H9 (cell line): ENCODE measurements at regions not wholly inside any gene's neighbourhood (a gene's known extent, or its start where the extent isn't known, plus 50 kb on each side); places are given as distances from the start of the nearest gene placed in this dataset.

Experiments used
- DNase-seq: peaks from one replicate; pipeline ENCODE4 v3.0.0-alpha.2; 2017
- H2AFZ ChIP-seq: one replicate; pipeline ENCODE4 v1.6.1; 2013; ENCODE audit warnings: mild to moderate bottlenecking, low read length, control low read depth, moderate library complexity
- H2AK5ac ChIP-seq: 2 replicates; pipeline ENCODE4 v1.6.1; 2013; ENCODE audit warnings: low read length, control low read depth, mixed read lengths; ENCODE audit not compliant: insufficient read length
- H2BK120ac ChIP-seq: one replicate; pipeline ENCODE4 v1.6.1; 2013; ENCODE audit warnings: low read depth, mild to moderate bottlenecking, low read length, control low read depth, inconsistent platforms; ENCODE audit not compliant: poor library complexity, severe bottlenecking
- H2BK12ac ChIP-seq: 2 replicates; pipeline ENCODE4 v1.6.1; 2013; ENCODE audit warnings: low read length, control low read depth, mixed read lengths, low read depth; ENCODE audit not compliant: insufficient read length
- H2BK15ac ChIP-seq: 2 replicates; pipeline ENCODE4 v1.6.1; 2013; ENCODE audit warnings: low read depth, low read length, control low read depth
- H2BK20ac ChIP-seq: one replicate; pipeline ENCODE4 v1.6.1; 2013; ENCODE audit warnings: low read depth, mild to moderate bottlenecking, low read length, control low read depth, inconsistent platforms; ENCODE audit not compliant: poor library complexity, severe bottlenecking
- H2BK5ac ChIP-seq: 2 replicates; pipeline ENCODE4 v1.6.1; 2013; ENCODE audit warnings: low read length, control low read depth, mixed read lengths; ENCODE audit not compliant: insufficient read length
- H3K14ac ChIP-seq: 2 replicates; pipeline ENCODE4 v1.6.1; 2013; ENCODE audit warnings: low read length, control low read depth; ENCODE audit not compliant: insufficient read depth
- H3K18ac ChIP-seq: 2 replicates; pipeline ENCODE4 v1.6.1; 2013; ENCODE audit warnings: low read depth, mild to moderate bottlenecking, mixed read lengths, low read length, control low read depth; ENCODE audit not compliant: insufficient read length
- H3K23ac ChIP-seq: 2 replicates; pipeline ENCODE4 v1.6.1; 2013; ENCODE audit warnings: low read length, control low read depth, mixed read lengths, low read depth; ENCODE audit not compliant: insufficient read length
- H3K23me2 ChIP-seq: 2 replicates; pipeline ENCODE4 v1.6.1; 2013; ENCODE audit warnings: low read depth, mild to moderate bottlenecking, mixed read lengths, low read length, control low read depth; ENCODE audit not compliant: insufficient read length, poor library complexity, severe bottlenecking
- H3K27ac ChIP-seq: 2 replicates; pipeline ENCODE4 v1.5.1; 2013; ENCODE audit warnings: low read length, control low read depth, mixed read lengths, low read depth; ENCODE audit not compliant: insufficient read length
- H3K27me3 ChIP-seq: 2 replicates; pipeline ENCODE4 v1.6.1; 2013; ENCODE audit warnings: low read length, control low read depth, inconsistent platforms; ENCODE audit not compliant: insufficient read depth
- H3K4ac ChIP-seq: 2 replicates; pipeline ENCODE4 v1.6.1; 2013; ENCODE audit warnings: low read depth, mild to moderate bottlenecking, control low read depth, inconsistent platforms, low read length, moderate library complexity
- H3K4me1 ChIP-seq: 2 replicates; pipeline ENCODE4 v1.6.1; 2013; ENCODE audit warnings: low read length, control low read depth, inconsistent platforms; ENCODE audit not compliant: insufficient read depth
- H3K4me2 ChIP-seq: 2 replicates; pipeline ENCODE4 v1.6.1; 2013; ENCODE audit warnings: low read length, control low read depth, mixed read lengths; ENCODE audit not compliant: insufficient read length, insufficient read depth
- H3K56ac ChIP-seq: 2 replicates; pipeline ENCODE4 v1.6.1; 2013; ENCODE audit warnings: low read depth, mild to moderate bottlenecking, mixed read lengths, low read length, control low read depth; ENCODE audit not compliant: insufficient read length
- H3K79me1 ChIP-seq: 2 replicates; pipeline ENCODE4 v1.6.1; 2013; ENCODE audit warnings: low read depth, mild to moderate bottlenecking, moderate library complexity, low read length, control low read depth, inconsistent platforms; ENCODE audit not compliant: insufficient read depth, poor library complexity, severe bottlenecking
- H3K79me2 ChIP-seq: 2 replicates; pipeline ENCODE4 v1.6.1; 2013; ENCODE audit warnings: low read length, control low read depth, inconsistent platforms; ENCODE audit not compliant: insufficient read depth
- H3K9ac ChIP-seq: 2 replicates; pipeline ENCODE4 v1.6.1; 2013; ENCODE audit warnings: low read length, control low read depth, mixed read lengths; ENCODE audit not compliant: insufficient read length; ENCODE audit errors: extremely low read depth
- H3K9me3 ChIP-seq: one replicate; pipeline ENCODE4 v1.6.1; 2013; ENCODE audit warnings: low read depth, low read length, inconsistent platforms; ENCODE audit not compliant: control insufficient read depth
- H3T11ph ChIP-seq: one replicate; pipeline ENCODE4 v1.6.1; 2013; ENCODE audit warnings: mild to moderate bottlenecking, low read length, control low read depth, inconsistent platforms
- H4K20me1 ChIP-seq: one replicate; pipeline ENCODE4 v1.6.1; 2013; ENCODE audit not compliant: control insufficient read depth, insufficient read length, insufficient read depth
- H4K5ac ChIP-seq: 2 replicates; pipeline ENCODE4 v1.6.1; 2013; ENCODE audit warnings: low read depth, mild to moderate bottlenecking, mixed read lengths, low read length, control low read depth; ENCODE audit not compliant: insufficient read length
- H4K8ac ChIP-seq: replicated peaks from 2 replicates; pipeline ENCODE4 v1.6.1; 2013; ENCODE audit warnings: low read length, control low read depth, mixed read lengths, low read depth; ENCODE audit not compliant: insufficient read length
- H4K91ac ChIP-seq: 2 replicates; pipeline ENCODE4 v1.6.1; 2013; ENCODE audit warnings: low read depth, mild to moderate bottlenecking, moderate library complexity, mixed read lengths, low read length, control low read depth; ENCODE audit not compliant: insufficient read length
- H3K27ac Mint-ChIP-seq, 3 experiments: 2 replicates in 2 of 3; 3 replicates in 1 of 3; pipeline ENCODE4 v1.8.0; 2020 to 2021; ENCODE audit warnings: mixed read lengths in 3 of 3, mild to moderate bottlenecking in 1 of 3, moderate library complexity in 1 of 3
- H3K27me3 Mint-ChIP-seq: 2 replicates; pipeline ENCODE4 v1.8.0; 2021; ENCODE audit warnings: low read depth, mild to moderate bottlenecking, moderate library complexity, mixed read lengths
- H3K36me3 Mint-ChIP-seq, 3 experiments: 2 replicates in 2 of 3; 3 replicates in 1 of 3; pipeline ENCODE4 v1.8.0; 2020 to 2021; ENCODE audit warnings: low read depth in 3 of 3, mixed read lengths in 3 of 3; ENCODE audit not compliant: insufficient read depth in 1 of 3
- H3K4me1 Mint-ChIP-seq, 2 experiments: 2 replicates each; pipeline ENCODE4 v1.8.0; 2020; ENCODE audit warnings: mixed read lengths in 2 of 2
- H3K4me3 Mint-ChIP-seq, 2 experiments: 2 replicates in 1 of 2; 3 replicates in 1 of 2; pipeline ENCODE4 v1.8.0; 2020 to 2021; ENCODE audit warnings: mild to moderate bottlenecking in 2 of 2, mixed read lengths in 2 of 2, moderate library complexity in 1 of 2
- H3K9me3 Mint-ChIP-seq, 2 experiments: 2 replicates in 1 of 2; 3 replicates in 1 of 2; pipeline ENCODE4 v1.8.0; 2020; ENCODE audit warnings: mild to moderate bottlenecking in 2 of 2, mixed read lengths in 2 of 2, moderate library complexity in 1 of 2
- CTCF ChIP-seq: fragments of 200-600 bp; sonication (generic); conservative IDR thresholded peaks from 3 replicates; pipeline ENCODE4 v1.8.0; 2021; ENCODE audit warnings: antibody characterized with exemption, mild to moderate bottlenecking
- WGBS: extraction: QIAGEN DNeasy Blood & Tissue Kit; methylation state at CpG from one replicate; pipeline ENCODE4 v1.1.7; 2013; ENCODE audit warnings: missing lambda C conversion rate, low lambda C conversion rate, mixed read lengths; ENCODE audit not compliant: insufficient read length; ENCODE audit errors: extremely low coverage; 5-methylcytosine and 5-hydroxymethylcytosine counted together

- H4K91ac ChIP-seq, result no peak overlapping the region
- H3K27ac ChIP-seq, result no peak overlapping the region
- H3K4me1 ChIP-seq, result no peaks in the 10 kb centered on the region
- H3K56ac ChIP-seq, result no peak overlapping the region
- no peak overlapping the region for H2AK5ac ChIP-seq
- H3K4me2 ChIP-seq, result no peak overlapping the region
- H4K8ac ChIP-seq, result no peak overlapping the region
- no peaks in the 10 kb centered on the region for H4K20me1 ChIP-seq
- no peak overlapping the region for H2BK120ac ChIP-seq
- no peaks in the 10 kb centered on the region for H3K27me3 ChIP-seq
- no peaks in the 10 kb centered on the region for H3K9me3 ChIP-seq
- no peaks in the 10 kb centered on the region for H3K79me2 ChIP-seq
- no peak overlapping the region for H2BK15ac ChIP-seq
- no peak overlapping the region for H2BK12ac ChIP-seq
- Mint-ChIP-seq H3K9me3 (peaks cover 0 to 2% of the 10 kb centered on the region in 2 experiments; a peak in 1 of 5 replicates), H3K4me3 (no peak overlapping the region), H3K4me1 (peaks cover 0 to 2% of the 10 kb centered on the region in 2 experiments; a peak in 1 of 4 replicates), H3K27ac (no peak overlapping the region), H3K27me3 (no peaks in the 10 kb centered on the region), H3K36me3 (no peaks in the 10 kb centered on the region)
- H3T11ph ChIP-seq, result no peak overlapping the region
- WGBS, result no CpG with 5 or more reads among the region's 3 CpGs
- TF ChIP-seq CTCF, result no peak
- no peak overlapping the region for H3K4ac ChIP-seq
- H2BK5ac ChIP-seq, result no peak overlapping the region
- no peak overlapping the region for H4K5ac ChIP-seq
- no peak overlapping the region for H3K14ac ChIP-seq
- no peak overlapping the region for H3K9ac ChIP-seq
- H3K23me2 ChIP-seq, result no peaks in the 10 kb centered on the region
- DNase-seq, result no peak
- no peak overlapping the region for H3K18ac ChIP-seq
- no peak overlapping the region for H3K23ac ChIP-seq
- no peaks in the 10 kb centered on the region for H3K79me1 ChIP-seq
- no peak overlapping the region for H2AFZ ChIP-seq
- H2BK20ac ChIP-seq, result no peak overlapping the region
Observed at GRCh38 chr12:93043192-93043876, 114.2 kb upstream of the EEA1 start.
